ENCODE measurements at regions not wholly inside any gene's neighbourhood (a gene's known extent, or its start where the extent isn't known, plus 50 kb on each side); places are given as distances from the start of the nearest gene placed in this dataset.

GRCh38 chr17:6244796-6245195 lies 174.6 kb downstream of the WSCD1 start:
- Histone ChIP-seq H3K9me2 (ENCODE audit: insufficient read depth, low read length) (no peaks in the 10 kb centered on the region), H3K9me3 (ENCODE audit: low read length) (no peaks in the 10 kb centered on the region), H3K4me1 (ENCODE audit: insufficient read depth, low read length, poor library complexity, severe bottlenecking) (no peaks in the 10 kb centered on the region), H2AFZ (ENCODE audit: low read length) (no peak overlapping the region), H3K4me2 (ENCODE audit: low read length) (no peak overlapping the region), H3K79me2 (ENCODE audit: insufficient read depth, low read depth, low read length) (no peaks in the 10 kb centered on the region), H3K4me3 (ENCODE audit: low read depth, low read length, poor library complexity, severe bottlenecking) (no peak overlapping the region), H3K36me3 (ENCODE audit: insufficient read depth, low read length) (no peaks in the 10 kb centered on the region), H4K20me1 (ENCODE audit: insufficient read depth, low read length) (no peaks in the 10 kb centered on the region), H3K27ac (ENCODE audit: low read depth, low read length, poor library complexity, severe bottlenecking) (no peak overlapping the region)
- intact Hi-C loops (cut with micrococcal nuclease; ENCODE audit: unreplicated experiment), result no loop called here
- ChIA-PET CTCF (ENCODE audit: unreplicated experiment) (no interaction called here), POLR2A (no interaction called here)
- no peak for DNase-seq (ENCODE audit: low spot score)
- TF ChIP-seq EZH2phosphoT487 (IDR thresholded peaks at IDR 0.05; ENCODE audit: borderline replicate concordance, low read depth, low read length), result no peak
- no peak for TF ChIP-seq CTCF (conservative IDR thresholded peaks at IDR 0.05; ENCODE audit: low read length)
- no TSS peak for BruUV-seq (replicated peaks)

- no peaks in the 10 kb centered on the region for H3K9me2 ChIP-seq (ENCODE audit: insufficient read depth, low read length)
- H3K9me3 ChIP-seq (ENCODE audit: low read length), result no peaks in the 10 kb centered on the region
- H3K4me3 ChIP-seq (ENCODE audit: low read depth, low read length, poor library complexity, severe bottlenecking), result no peak overlapping the region
- H3K27ac ChIP-seq (ENCODE audit: low read depth, low read length, poor library complexity, severe bottlenecking), result no peak overlapping the region
- H2AFZ ChIP-seq (ENCODE audit: low read length), result no peak overlapping the region
- intact Hi-C loops (cut with micrococcal nuclease; ENCODE audit: unreplicated experiment), result no loop called here
- no peak overlapping the region for H3K4me2 ChIP-seq (ENCODE audit: low read length)
- no TSS peak for BruUV-seq (replicated peaks)
- CTCF ChIA-PET (ENCODE audit: unreplicated experiment), result no interaction called here
- no peaks in the 10 kb centered on the region for H3K36me3 ChIP-seq (ENCODE audit: insufficient read depth, low read length)
- TF ChIP-seq EZH2phosphoT487 (IDR thresholded peaks at IDR 0.05; ENCODE audit: borderline replicate concordance, low read depth, low read length) (no peak), CTCF (conservative IDR thresholded peaks at IDR 0.05; ENCODE audit: low read length) (no peak)
- no peaks in the 10 kb centered on the region for H3K4me1 ChIP-seq (ENCODE audit: insufficient read depth, low read length, poor library complexity, severe bottlenecking)
- POLR2A ChIA-PET, result no interaction called here
- no peaks in the 10 kb centered on the region for H4K20me1 ChIP-seq (ENCODE audit: insufficient read depth, low read length)
- DNase-seq (ENCODE audit: low spot score), result no peak
- H3K79me2 ChIP-seq (ENCODE audit: insufficient read depth, low read depth, low read length), result no peaks in the 10 kb centered on the region
Measured at GRCh38 chr17:6244253-6244652, 174.1 kb downstream of the WSCD1 start.

- no TSS peak for BruUV-seq (replicated peaks)
- POLR2A ChIA-PET, result no interaction called here
- CTCF ChIA-PET (ENCODE audit: unreplicated experiment), result no interaction called here
Measured at GRCh38 chr17:6243186-6243585, 173.0 kb downstream of the WSCD1 start.

More at GRCh38 chr17:6243186-6243585, 173.0 kb downstream of the WSCD1 start:
- Histone ChIP-seq H3K9me3 (ENCODE audit: low read length) (no peaks in the 10 kb centered on the region), H3K9me2 (ENCODE audit: insufficient read depth, low read length) (no peaks in the 10 kb centered on the region), H2AFZ (ENCODE audit: low read length) (no peak overlapping the region), H3K27ac (ENCODE audit: low read depth, low read length, poor library complexity, severe bottlenecking) (no peak overlapping the region), H3K4me3 (ENCODE audit: low read depth, low read length, poor library complexity, severe bottlenecking) (no peak overlapping the region), H3K4me1 (ENCODE audit: insufficient read depth, low read length, poor library complexity, severe bottlenecking) (no peaks in the 10 kb centered on the region), H4K20me1 (ENCODE audit: insufficient read depth, low read length) (no peaks in the 10 kb centered on the region), H3K4me2 (ENCODE audit: low read length) (no peak overlapping the region), H3K79me2 (ENCODE audit: insufficient read depth, low read depth, low read length) (no peaks in the 10 kb centered on the region), H3K36me3 (ENCODE audit: insufficient read depth, low read length) (no peaks in the 10 kb centered on the region)
- no peak for DNase-seq (ENCODE audit: low spot score)
- TF ChIP-seq CTCF (conservative IDR thresholded peaks at IDR 0.05; ENCODE audit: low read length) (no peak), EZH2phosphoT487 (IDR thresholded peaks at IDR 0.05; ENCODE audit: borderline replicate concordance, low read depth, low read length) (no peak)
- intact Hi-C loops (cut with micrococcal nuclease; ENCODE audit: unreplicated experiment), result no loop called here

All from OCI-LY7 (cell line).